ENCODE measurements at regions not wholly inside any gene's neighbourhood (a gene's known extent, or its start where the extent isn't known, plus 50 kb on each side); places are given as distances from the start of the nearest gene placed in this dataset.

DNA sequence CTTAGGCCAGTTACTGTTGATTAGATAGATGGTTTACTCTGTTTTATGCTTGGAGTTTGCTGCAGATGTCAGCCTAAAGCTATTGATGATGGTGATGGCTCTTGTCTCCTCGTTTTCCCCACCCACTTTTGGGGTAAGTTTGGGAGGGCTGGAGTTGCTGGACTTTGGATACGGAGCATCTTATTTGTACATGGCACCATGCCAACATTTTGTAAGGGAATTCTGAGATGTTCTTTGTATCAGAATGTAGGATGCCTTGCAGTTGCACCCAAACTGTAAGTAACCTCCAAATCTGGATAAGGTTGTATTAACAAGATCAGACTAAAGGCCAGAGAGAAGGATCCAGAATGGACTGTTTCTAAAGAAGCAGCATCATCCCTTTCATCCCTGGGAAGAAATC, 551.9 kb upstream of the ZFHX3 start:
- H3K4me1 Mint-ChIP-seq: no peaks in the 10 kb centered on the region
- no peak for DNase-seq
- no peak overlapping the region for H3K27ac Mint-ChIP-seq
- H3K36me3 Mint-ChIP-seq: no peaks in the 10 kb centered on the region
- H3K27me3 Mint-ChIP-seq: no peaks in the 10 kb centered on the region
- H3K9me3 Mint-ChIP-seq: no peaks in the 10 kb centered on the region
- POLR2A ChIA-PET: no interaction called here
- ATAC-seq (ENCODE audit: low read depth): no peak
- no peak overlapping the region for H3K4me3 Mint-ChIP-seq

DNA sequence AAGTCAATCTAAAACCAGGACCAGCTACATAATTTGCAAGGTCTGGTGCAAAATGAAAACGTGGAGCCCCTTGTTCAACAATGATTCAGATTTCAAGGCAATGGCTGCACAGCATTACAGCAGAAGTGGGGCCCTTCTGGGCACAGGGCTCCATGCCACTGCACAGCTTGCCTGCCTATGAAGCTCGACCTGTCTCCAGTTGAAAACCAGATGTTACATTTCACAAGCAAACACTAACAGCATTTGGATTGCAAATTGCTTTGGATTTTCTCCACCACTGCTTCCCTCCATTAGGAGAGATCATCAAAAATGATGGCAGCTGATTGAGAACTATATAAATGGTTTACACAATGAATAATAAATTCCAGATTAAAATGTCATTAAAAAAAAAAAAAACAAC, 551.4 kb upstream of the ZFHX3 start:
- Mint-ChIP-seq H3K4me3 (no peak overlapping the region), H3K9me3 (no peaks in the 10 kb centered on the region)
- POLR2A ChIA-PET: no interaction called here

GRCh38 chr16:73584157-73584556, 536.2 kb upstream of the ZFHX3 start:
- no peak for DNase-seq
- H3K4me3 Mint-ChIP-seq: no peak overlapping the region
- no peak overlapping the region for H3K27ac Mint-ChIP-seq
- no peaks in the 10 kb centered on the region for H3K36me3 Mint-ChIP-seq
- peaks cover 2% of the 10 kb centered on the region for H3K9me3 Mint-ChIP-seq
- no peak for ATAC-seq (ENCODE audit: low read depth)
- POLR2A ChIA-PET: no interaction called here
- H3K4me1 Mint-ChIP-seq: no peaks in the 10 kb centered on the region
- H3K27me3 Mint-ChIP-seq: no peaks in the 10 kb centered on the region

More for the DNA sequence above, 551.4 kb upstream of the ZFHX3 start:
- no peak overlapping the region for H3K27ac Mint-ChIP-seq
- no peaks in the 10 kb centered on the region for H3K4me1 Mint-ChIP-seq
- H3K27me3 Mint-ChIP-seq: no peaks in the 10 kb centered on the region
- DNase-seq (no peak), ATAC-seq (ENCODE audit: low read depth) (no peak)
- H3K36me3 Mint-ChIP-seq: no peaks in the 10 kb centered on the region

DNA sequence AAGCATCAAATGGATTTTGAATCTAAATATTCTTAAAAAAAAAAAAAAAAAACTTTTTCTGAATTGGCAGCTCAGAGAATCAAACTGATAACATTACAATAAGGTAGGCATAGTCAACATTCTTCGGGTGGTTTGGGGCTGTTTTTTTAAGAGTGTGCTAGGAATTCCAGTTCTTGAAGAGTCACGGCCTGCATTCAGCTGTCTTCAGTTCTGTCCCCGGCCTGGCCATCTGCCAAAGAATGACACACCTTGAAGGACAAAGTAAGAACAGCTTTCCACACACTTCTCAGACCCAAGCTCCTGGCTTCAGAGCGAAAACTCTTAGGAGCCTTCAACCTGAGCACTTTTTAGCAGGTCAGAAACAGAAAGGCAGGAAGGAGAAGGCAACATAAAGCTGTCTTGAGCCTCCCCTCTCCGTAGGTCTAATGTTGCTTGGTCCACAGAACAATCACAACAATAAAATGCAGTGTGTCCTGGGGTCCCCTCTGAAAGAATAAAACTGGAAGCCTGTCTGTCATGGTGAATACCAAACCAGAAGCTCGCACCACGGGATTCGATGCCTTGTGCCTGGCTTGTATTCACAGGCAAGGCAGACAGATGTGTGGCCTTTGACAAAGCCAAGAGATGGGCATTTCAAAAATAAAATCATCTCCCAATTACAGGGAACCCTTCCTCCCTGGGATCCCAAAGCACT, 524.4 kb upstream of the ZFHX3 start:
- no peak overlapping the region for H3K4me3 Mint-ChIP-seq
- no peaks in the 10 kb centered on the region for H3K27me3 Mint-ChIP-seq
- H3K27ac Mint-ChIP-seq: no peak overlapping the region
- ATAC-seq (ENCODE audit: low read depth) (no peak), DNase-seq (no peak)
- no peaks in the 10 kb centered on the region for H3K36me3 Mint-ChIP-seq
- POLR2A ChIA-PET: no interaction called here
- no peaks in the 10 kb centered on the region for H3K4me1 Mint-ChIP-seq
- no peaks in the 10 kb centered on the region for H3K9me3 Mint-ChIP-seq

DNA sequence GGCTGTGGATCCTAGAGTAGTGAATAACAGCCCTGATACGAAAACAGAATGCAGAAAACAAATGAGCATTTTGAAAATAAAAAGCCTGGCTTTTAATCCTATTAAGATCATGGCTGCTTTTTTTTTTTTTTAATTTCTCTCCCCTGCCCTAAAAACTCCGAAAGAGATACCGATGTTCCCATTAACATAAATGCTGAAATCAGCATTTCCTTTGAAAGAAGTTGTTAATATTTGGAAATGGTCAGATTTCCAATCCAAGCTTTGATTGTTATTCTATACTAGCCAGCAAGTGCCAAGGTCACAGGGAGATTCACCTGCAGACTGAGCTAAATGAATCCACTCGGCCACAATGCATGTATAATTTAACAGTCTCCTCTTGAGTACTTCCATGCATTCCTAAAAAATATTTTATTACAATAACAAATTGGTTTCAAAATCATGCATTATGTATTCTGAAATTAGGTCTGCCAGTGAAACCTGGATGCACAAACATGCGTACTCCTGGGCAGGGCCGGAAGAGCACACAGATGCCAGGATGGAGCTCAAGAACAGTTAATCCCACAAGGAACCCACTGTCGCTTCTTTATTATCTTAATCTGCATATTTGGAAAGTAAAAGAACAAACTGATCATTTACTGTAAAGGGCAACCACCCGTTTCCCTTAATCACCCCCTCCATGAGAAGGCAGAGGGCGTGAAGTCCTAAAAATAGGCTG, 521.5 kb upstream of the ZFHX3 start:
- DNase-seq: no peak
- Mint-ChIP-seq H3K9me3 (no peaks in the 10 kb centered on the region), H3K36me3 (no peaks in the 10 kb centered on the region), H3K4me1 (no peaks in the 10 kb centered on the region), H3K27me3 (no peaks in the 10 kb centered on the region), H3K27ac (no peak overlapping the region), H3K4me3 (no peak overlapping the region)
- ATAC-seq (ENCODE audit: low read depth): no peak
- POLR2A ChIA-PET: no interaction called here

GRCh38 chr16:73568769-73569168, 520.8 kb upstream of the ZFHX3 start:
- Mint-ChIP-seq H3K4me3 (no peak overlapping the region), H3K36me3 (no peaks in the 10 kb centered on the region), H3K4me1 (no peaks in the 10 kb centered on the region), H3K27ac (no peak overlapping the region), H3K27me3 (no peaks in the 10 kb centered on the region), H3K9me3 (peaks cover 1% of the 10 kb centered on the region)
- no peak for ATAC-seq (ENCODE audit: low read depth)
- DNase-seq: no peak
- POLR2A ChIA-PET: no interaction called here

DNA sequence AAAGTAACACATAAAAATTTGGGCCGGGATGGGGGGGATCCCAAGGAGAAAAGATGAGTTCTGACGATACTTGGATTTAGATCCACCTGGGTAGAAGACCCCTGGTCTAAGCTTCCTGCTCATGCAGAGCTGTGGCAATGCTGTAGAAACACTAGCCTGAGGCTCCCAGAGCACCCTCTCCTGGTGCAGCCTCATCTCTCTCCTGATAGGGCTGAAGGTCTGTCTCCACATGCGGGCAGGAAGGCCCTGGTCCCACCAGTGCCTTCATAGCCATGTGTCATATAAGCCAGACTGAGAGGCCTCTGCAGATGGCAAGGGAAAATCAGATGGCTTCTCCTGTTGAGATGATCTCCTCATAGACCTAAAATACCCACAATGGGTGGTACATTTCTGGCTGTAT, 518.0 kb upstream of the ZFHX3 start:
- ATAC-seq (ENCODE audit: low read depth) (no peak), DNase-seq (no peak)
- peaks cover 1% of the 10 kb centered on the region for H3K9me3 Mint-ChIP-seq
- H3K4me1 Mint-ChIP-seq: no peaks in the 10 kb centered on the region
- no peak overlapping the region for H3K4me3 Mint-ChIP-seq
- no peaks in the 10 kb centered on the region for H3K27me3 Mint-ChIP-seq
- POLR2A ChIA-PET: no interaction called here
- H3K27ac Mint-ChIP-seq: no peak overlapping the region
- no peaks in the 10 kb centered on the region for H3K36me3 Mint-ChIP-seq

- POLR2A ChIA-PET: no interaction called here
Measured at GRCh38 chr16:73565263-73565662, 517.3 kb upstream of the ZFHX3 start.

GRCh38 chr16:73563709-73564108, 515.8 kb upstream of the ZFHX3 start:
- H3K36me3 Mint-ChIP-seq: no peaks in the 10 kb centered on the region
- POLR2A ChIA-PET: no interaction called here
- no peak for ATAC-seq (ENCODE audit: low read depth)

More at GRCh38 chr16:73565263-73565662, 517.3 kb upstream of the ZFHX3 start:
- ATAC-seq (ENCODE audit: low read depth) (no peak), DNase-seq (no peak)
- peaks cover 1% of the 10 kb centered on the region for H3K9me3 Mint-ChIP-seq
- H3K4me3 Mint-ChIP-seq: no peak overlapping the region
- H3K36me3 Mint-ChIP-seq: no peaks in the 10 kb centered on the region
- no peak overlapping the region for H3K27ac Mint-ChIP-seq
- no peaks in the 10 kb centered on the region for H3K27me3 Mint-ChIP-seq
- H3K4me1 Mint-ChIP-seq: no peaks in the 10 kb centered on the region

DNA sequence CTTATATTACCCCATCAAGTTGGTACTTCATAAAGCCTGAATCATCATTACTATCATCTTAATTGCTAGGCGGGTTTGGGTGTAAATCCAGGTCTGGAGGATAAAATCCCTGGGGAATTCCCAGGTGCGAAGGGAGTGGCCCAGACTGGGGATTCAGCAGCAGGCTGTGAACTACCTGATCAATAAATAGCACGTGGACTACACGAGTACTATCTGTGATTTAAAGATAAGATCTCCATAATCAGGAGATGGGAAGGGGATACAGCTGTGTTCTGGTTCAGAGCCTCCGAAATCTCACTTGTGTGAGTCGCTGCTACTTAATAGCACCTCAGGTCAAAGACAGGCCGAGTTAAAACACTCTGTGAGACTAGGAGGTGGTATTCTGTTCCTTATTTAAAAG, 512.6 kb upstream of the ZFHX3 start:
- POLR2A ChIA-PET: no interaction called here
- H3K27ac Mint-ChIP-seq: no peak overlapping the region
- H3K27me3 Mint-ChIP-seq: no peaks in the 10 kb centered on the region
- H3K36me3 Mint-ChIP-seq: no peaks in the 10 kb centered on the region
- ATAC-seq (ENCODE audit: low read depth) (no peak), DNase-seq (no peak)
- no peak overlapping the region for H3K4me3 Mint-ChIP-seq
- no peaks in the 10 kb centered on the region for H3K4me1 Mint-ChIP-seq
- peaks cover 1% of the 10 kb centered on the region for H3K9me3 Mint-ChIP-seq

More at GRCh38 chr16:73563709-73564108, 515.8 kb upstream of the ZFHX3 start:
- no peak for DNase-seq
- Mint-ChIP-seq H3K4me1 (no peaks in the 10 kb centered on the region), H3K9me3 (peaks cover 1% of the 10 kb centered on the region), H3K4me3 (no peak overlapping the region), H3K27me3 (no peaks in the 10 kb centered on the region), H3K27ac (no peak overlapping the region)

GRCh38 chr16:73558219-73558618, 510.3 kb upstream of the ZFHX3 start:
- no peak overlapping the region for H3K27ac Mint-ChIP-seq
- no peaks in the 10 kb centered on the region for H3K36me3 Mint-ChIP-seq
- no peaks in the 10 kb centered on the region for H3K4me1 Mint-ChIP-seq
- no peaks in the 10 kb centered on the region for H3K27me3 Mint-ChIP-seq
- no peak for DNase-seq
- POLR2A ChIA-PET: no interaction called here
- no peaks in the 10 kb centered on the region for H3K9me3 Mint-ChIP-seq
- H3K4me3 Mint-ChIP-seq: no peak overlapping the region
- no peak for ATAC-seq (ENCODE audit: low read depth)

DNA sequence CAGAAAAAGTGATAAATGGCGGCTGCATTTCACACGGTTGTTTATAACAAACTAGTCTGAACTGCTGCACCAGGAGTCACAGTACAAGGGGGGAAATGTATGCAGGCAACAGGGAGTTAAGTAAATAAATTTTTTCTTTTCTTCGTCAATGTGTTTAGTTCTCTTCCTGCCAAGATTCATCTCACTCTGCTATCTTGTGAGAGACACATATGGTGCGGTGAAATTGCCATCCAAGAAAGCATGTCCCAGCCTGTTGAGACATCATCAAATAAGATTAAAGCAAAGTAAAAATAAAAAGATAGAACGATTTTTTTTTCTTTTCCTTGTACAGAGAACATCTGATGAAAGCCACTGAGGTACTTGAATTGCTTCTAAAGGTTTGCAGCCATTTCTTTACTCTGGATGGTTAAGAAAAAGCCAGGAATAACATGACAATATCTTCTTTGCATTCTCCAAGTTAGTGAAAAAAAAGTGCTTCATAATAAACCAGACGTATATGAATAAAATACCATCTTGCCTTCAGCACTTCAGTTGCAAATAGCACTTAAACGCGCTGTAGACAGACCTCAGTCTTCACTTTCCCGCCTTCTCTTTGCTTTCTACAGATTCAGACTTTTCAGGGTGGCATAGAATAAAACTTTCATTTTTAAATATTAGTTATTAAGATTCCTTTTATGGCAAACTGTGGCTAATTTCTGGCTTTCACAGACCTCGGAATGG, 506.2 kb upstream of the ZFHX3 start:
- Mint-ChIP-seq H3K9me3 (no peaks in the 10 kb centered on the region), H3K27me3 (no peaks in the 10 kb centered on the region), H3K27ac (no peak overlapping the region), H3K4me1 (no peaks in the 10 kb centered on the region), H3K4me3 (no peak overlapping the region), H3K36me3 (no peaks in the 10 kb centered on the region)
- POLR2A ChIA-PET: no interaction called here
- no peak for ATAC-seq (ENCODE audit: low read depth)
- no peak for DNase-seq

- H3K27me3 Mint-ChIP-seq: peaks cover 24% of the 10 kb centered on the region
- no peaks in the 10 kb centered on the region for H3K9me3 Mint-ChIP-seq
- DNase-seq: no peak
- POLR2A ChIA-PET: no interaction called here
- H3K27ac Mint-ChIP-seq: no peak overlapping the region
- H3K36me3 Mint-ChIP-seq: no peaks in the 10 kb centered on the region
- H3K4me3 Mint-ChIP-seq: no peak overlapping the region
- no peaks in the 10 kb centered on the region for H3K4me1 Mint-ChIP-seq
- no peak for ATAC-seq (ENCODE audit: low read depth)
Measured at GRCh38 chr16:73549984-73550631, 502.2 kb upstream of the ZFHX3 start.

All from activated naive CD8-positive, alpha-beta T cell treated with anti-CD3 and anti-CD28 coated beads, Interleukin-2, amount 10 ng/mL, durations not matched to agents 7 days and 5 days (primary cell).